MM.1S (cell line): ENCODE measurements at regions not wholly inside any gene's neighbourhood (a gene's known extent, or its start where the extent isn't known, plus 50 kb on each side); places are given as distances from the start of the nearest gene placed in this dataset.

ENCODE experiments used
- DNase-seq: peaks from one replicate; pipeline ENCODE4 v3.0.0-alpha.2; 2015
- H2AFZ ChIP-seq: fragments of 300-600 bp; sonication (generic); 2 replicates; pipeline ENCODE4 v1.6.0; 2016; ENCODE audit warnings: antibody characterized with exemption, low read length
- H3F3A ChIP-seq: fragments of 300-600 bp; sonication (generic); 2 replicates; pipeline ENCODE4 v1.6.1; 2016; ENCODE audit warnings: mild to moderate bottlenecking, antibody characterized with exemption, low read length, moderate library complexity, mixed read lengths; ENCODE audit not compliant: insufficient read depth
- H3K27ac ChIP-seq: fragments of 300-600 bp; sonication (generic); 2 replicates; pipeline ENCODE4 v1.5.1; 2016; ENCODE audit warnings: mild to moderate bottlenecking, low read length
- H3K27me3 ChIP-seq: fragments of 300-600 bp; sonication (generic); replicated peaks from 2 replicates; pipeline ENCODE4 v1.6.0; 2016; ENCODE audit warnings: low read length; ENCODE audit not compliant: insufficient read depth
- H3K36me3 ChIP-seq: fragments of 300-600 bp; sonication (generic); replicated peaks from 2 replicates; pipeline ENCODE4 v1.6.1; 2016; ENCODE audit warnings: mild to moderate bottlenecking, low read length, mixed read lengths; ENCODE audit not compliant: insufficient read depth
- H3K4me1 ChIP-seq: fragments of 300-600 bp; sonication (generic); 2 replicates; pipeline ENCODE4 v1.6.1; 2016; ENCODE audit warnings: low read length, mixed read lengths
- H3K4me2 ChIP-seq: fragments of 300-600 bp; sonication (generic); 2 replicates; pipeline ENCODE4 v1.6.0; 2016; ENCODE audit warnings: low read depth, low read length
- H3K4me3 ChIP-seq: fragments of 300-600 bp; sonication (generic); 2 replicates; pipeline ENCODE4 v1.5.1; 2016; ENCODE audit warnings: low read length, mixed read lengths
- H3K79me2 ChIP-seq: fragments of 300-600 bp; sonication (generic); 2 replicates; pipeline ENCODE4 v1.6.1; 2016; ENCODE audit warnings: mixed run types, low read length, mixed read lengths
- H3K9ac ChIP-seq: fragments of 300-600 bp; sonication (generic); 2 replicates; pipeline ENCODE4 v1.6.1; 2016; ENCODE audit warnings: low read length, mixed read lengths
- H3K9me2 ChIP-seq: fragments of 300-600 bp; sonication (generic); replicated peaks from 2 replicates; pipeline ENCODE4 v1.6.1; 2016; ENCODE audit warnings: mild to moderate bottlenecking, low read length, mixed read lengths; ENCODE audit not compliant: insufficient read depth
- H3K9me3 ChIP-seq: fragments of 300-600 bp; sonication (generic); replicated peaks from 2 replicates; pipeline ENCODE4 v1.6.1; 2016; ENCODE audit warnings: mild to moderate bottlenecking, low read length, mixed read lengths; ENCODE audit not compliant: insufficient read depth
- H4K20me1 ChIP-seq: fragments of 300-600 bp; sonication (generic); 2 replicates; pipeline ENCODE4 v1.6.1; 2016; ENCODE audit warnings: mild to moderate bottlenecking, low read length, moderate library complexity, mixed read lengths; ENCODE audit not compliant: insufficient read depth
- CTCF ChIP-seq: fragments of 300-600 bp; sonication (generic); IDR thresholded peaks from 2 replicates; pipeline ENCODE4 v1.5.1; 2016; ENCODE audit warnings: antibody characterized with exemption, low read length, mixed read lengths
- EZH2 ChIP-seq: fragments of 300-600 bp; sonication (generic); optimal IDR thresholded peaks from 2 replicates; pipeline ENCODE3; 2017; ENCODE audit warnings: low read depth, mild to moderate bottlenecking, antibody characterized with exemption, low read length, mixed read lengths
- EZH2phosphoT487 ChIP-seq: fragments of 300-600 bp; sonication (generic); IDR thresholded peaks from 2 replicates; pipeline ENCODE4 v1.6.1; 2018; ENCODE audit warnings: antibody characterized with exemption, low read length

GRCh38 chr7:133132906-133133305, 51.0 kb upstream of the CHCHD3 start:
- TF ChIP-seq EZH2 (no peak), EZH2phosphoT487 (no peak), CTCF (no peak)
- no peaks in the 10 kb centered on the region for H3K27me3 ChIP-seq
- H2AFZ ChIP-seq = no peak overlapping the region
- no peaks in the 10 kb centered on the region for H3K9me2 ChIP-seq
- H3K9me3 ChIP-seq = no peaks in the 10 kb centered on the region
- H3K27ac ChIP-seq = no peak overlapping the region
- H3K4me2 ChIP-seq = no peak overlapping the region
- H3K9ac ChIP-seq = no peak overlapping the region
- H3K4me3 ChIP-seq = no peak overlapping the region
- H3F3A ChIP-seq = no peaks in the 10 kb centered on the region
- no peaks in the 10 kb centered on the region for H3K79me2 ChIP-seq
- DNase-seq = no peak
- H3K4me1 ChIP-seq = no peaks in the 10 kb centered on the region
- H4K20me1 ChIP-seq = no peaks in the 10 kb centered on the region
- no peaks in the 10 kb centered on the region for H3K36me3 ChIP-seq

- DNase-seq = no peak
- Histone ChIP-seq H3F3A (no peaks in the 10 kb centered on the region), H3K27me3 (no peaks in the 10 kb centered on the region), H3K9ac (no peak overlapping the region), H3K4me1 (no peaks in the 10 kb centered on the region), H3K9me2 (no peaks in the 10 kb centered on the region), H3K4me2 (no peak overlapping the region), H3K79me2 (no peaks in the 10 kb centered on the region), H4K20me1 (no peaks in the 10 kb centered on the region), H3K9me3 (no peaks in the 10 kb centered on the region), H3K36me3 (no peaks in the 10 kb centered on the region), H2AFZ (no peak overlapping the region), H3K4me3 (no peak overlapping the region), H3K27ac (no peak overlapping the region)
- TF ChIP-seq CTCF (no peak), EZH2phosphoT487 (no peak), EZH2 (no peak)
These were observed 52.9 kb upstream of the CHCHD3 start for GRCh38 chr7:133134810-133135209.

GRCh38 chr7:133135451-133135850, 53.6 kb upstream of the CHCHD3 start:
- Histone ChIP-seq H3K36me3 (no peaks in the 10 kb centered on the region), H3K4me3 (no peak overlapping the region), H2AFZ (no peak overlapping the region), H3K4me1 (no peaks in the 10 kb centered on the region), H3K9me2 (no peaks in the 10 kb centered on the region), H3F3A (no peaks in the 10 kb centered on the region), H4K20me1 (no peaks in the 10 kb centered on the region), H3K9ac (no peak overlapping the region), H3K4me2 (no peak overlapping the region), H3K27ac (no peak overlapping the region), H3K27me3 (no peaks in the 10 kb centered on the region), H3K9me3 (no peaks in the 10 kb centered on the region), H3K79me2 (no peaks in the 10 kb centered on the region)
- no peak for DNase-seq
- TF ChIP-seq EZH2 = no peak
- no peak for TF ChIP-seq CTCF
- TF ChIP-seq EZH2phosphoT487 = no peak
